Upper lobe of right lung (tissue), 1 donor: ENCODE measurements at regions not wholly inside any gene's neighbourhood (a gene's known extent, or its start where the extent isn't known, plus 50 kb on each side); places are given as distances from the start of the nearest gene placed in this dataset.

Experiments
- ATAC-seq: fragments of 200-7000 bp; cut with Tn5 transposase; one replicate; pipeline ENCODE4 v1.9.1; 2020; ENCODE audit warnings: mild to moderate bottlenecking, moderate library complexity
- DNase-seq: peaks from one replicate; pipeline ENCODE4 v3.0.0-alpha.2; 2020
- H3K27ac ChIP-seq: fragments of 200-600 bp; one replicate; pipeline ENCODE4 v1.8.0; 2022
- H3K27me3 ChIP-seq: fragments of 200-600 bp; one replicate; pipeline ENCODE4 v1.8.0; 2022; ENCODE audit warnings: mild to moderate bottlenecking
- H3K36me3 ChIP-seq: fragments of 200-600 bp; one replicate; pipeline ENCODE4 v1.8.0; 2022
- H3K4me1 ChIP-seq: fragments of 200-600 bp; one replicate; pipeline ENCODE4 v1.8.0; 2022
- H3K4me3 ChIP-seq: fragments of 200-600 bp; one replicate; pipeline ENCODE4 v1.8.0; 2022; ENCODE audit warnings: mild to moderate bottlenecking
- H3K9me3 ChIP-seq: fragments of 200-600 bp; one replicate; pipeline ENCODE4 v1.8.0; 2022
- intact Hi-C: fragments of 100-400 bp; cut with DNase I; formaldehyde crosslinking; loops from one replicate; pipeline ENCODE4 v1.11.0; 2022
- TF ChIP-seq, protein P1 (sequence below): fragments of 200-600 bp; IDR thresholded peaks from one replicate; pipeline ENCODE4 v1.8.0; 2022; ENCODE audit warnings: antibody characterized with exemption
- donor health status: DM: no; HTN: yes; CAD: no; lungs with severe emphysema.

DNA sequence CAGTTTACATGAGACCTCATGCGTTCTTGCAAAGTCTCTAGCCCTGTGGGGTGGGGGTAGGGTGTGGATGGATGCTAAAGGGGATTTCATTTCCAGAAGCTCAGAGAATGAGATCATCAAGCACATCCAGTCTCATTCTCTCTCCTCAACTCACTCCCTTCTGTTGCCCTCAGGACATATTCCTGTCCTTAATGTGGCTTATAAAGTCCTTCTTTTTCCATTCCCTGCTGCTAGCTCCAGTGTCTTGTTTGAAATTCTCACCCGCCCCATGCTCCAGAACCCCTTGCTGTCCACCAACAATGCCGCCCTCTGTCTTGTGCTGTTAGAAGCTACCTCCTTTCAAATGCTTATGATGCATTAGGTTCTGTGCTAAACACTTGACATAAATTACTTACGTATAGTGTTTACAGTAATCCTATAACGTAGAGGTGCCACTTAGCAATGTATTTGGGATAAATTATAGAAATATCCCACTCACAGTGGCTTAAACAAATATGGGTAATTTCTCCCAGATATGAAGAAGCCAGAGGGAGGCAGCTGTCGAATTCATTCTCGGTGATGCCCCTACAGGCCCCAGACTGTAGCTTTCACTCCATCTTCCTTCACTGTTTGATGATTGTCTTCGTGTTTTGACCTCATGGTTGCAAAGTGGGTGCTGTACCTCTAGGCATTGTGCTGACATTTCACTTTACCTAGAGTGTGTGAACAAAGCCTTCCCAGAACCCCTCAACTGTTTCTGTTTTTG, 273.1 kb upstream of the TBL1XR1 start:
- Histone ChIP-seq H3K27ac (no peak overlapping the region), H3K4me3 (no peak overlapping the region), H3K27me3 (no peaks in the 10 kb centered on the region), H3K4me1 (no peaks in the 10 kb centered on the region), H3K36me3 (no peaks in the 10 kb centered on the region), H3K9me3 (no peaks in the 10 kb centered on the region)
- no peak for DNase-seq
- TF ChIP-seq, protein P1, sequence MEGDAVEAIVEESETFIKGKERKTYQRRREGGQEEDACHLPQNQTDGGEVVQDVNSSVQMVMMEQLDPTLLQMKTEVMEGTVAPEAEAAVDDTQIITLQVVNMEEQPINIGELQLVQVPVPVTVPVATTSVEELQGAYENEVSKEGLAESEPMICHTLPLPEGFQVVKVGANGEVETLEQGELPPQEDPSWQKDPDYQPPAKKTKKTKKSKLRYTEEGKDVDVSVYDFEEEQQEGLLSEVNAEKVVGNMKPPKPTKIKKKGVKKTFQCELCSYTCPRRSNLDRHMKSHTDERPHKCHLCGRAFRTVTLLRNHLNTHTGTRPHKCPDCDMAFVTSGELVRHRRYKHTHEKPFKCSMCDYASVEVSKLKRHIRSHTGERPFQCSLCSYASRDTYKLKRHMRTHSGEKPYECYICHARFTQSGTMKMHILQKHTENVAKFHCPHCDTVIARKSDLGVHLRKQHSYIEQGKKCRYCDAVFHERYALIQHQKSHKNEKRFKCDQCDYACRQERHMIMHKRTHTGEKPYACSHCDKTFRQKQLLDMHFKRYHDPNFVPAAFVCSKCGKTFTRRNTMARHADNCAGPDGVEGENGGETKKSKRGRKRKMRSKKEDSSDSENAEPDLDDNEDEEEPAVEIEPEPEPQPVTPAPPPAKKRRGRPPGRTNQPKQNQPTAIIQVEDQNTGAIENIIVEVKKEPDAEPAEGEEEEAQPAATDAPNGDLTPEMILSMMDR = no peak
- intact Hi-C loops = no loop called here
- no peak for ATAC-seq

DNA sequence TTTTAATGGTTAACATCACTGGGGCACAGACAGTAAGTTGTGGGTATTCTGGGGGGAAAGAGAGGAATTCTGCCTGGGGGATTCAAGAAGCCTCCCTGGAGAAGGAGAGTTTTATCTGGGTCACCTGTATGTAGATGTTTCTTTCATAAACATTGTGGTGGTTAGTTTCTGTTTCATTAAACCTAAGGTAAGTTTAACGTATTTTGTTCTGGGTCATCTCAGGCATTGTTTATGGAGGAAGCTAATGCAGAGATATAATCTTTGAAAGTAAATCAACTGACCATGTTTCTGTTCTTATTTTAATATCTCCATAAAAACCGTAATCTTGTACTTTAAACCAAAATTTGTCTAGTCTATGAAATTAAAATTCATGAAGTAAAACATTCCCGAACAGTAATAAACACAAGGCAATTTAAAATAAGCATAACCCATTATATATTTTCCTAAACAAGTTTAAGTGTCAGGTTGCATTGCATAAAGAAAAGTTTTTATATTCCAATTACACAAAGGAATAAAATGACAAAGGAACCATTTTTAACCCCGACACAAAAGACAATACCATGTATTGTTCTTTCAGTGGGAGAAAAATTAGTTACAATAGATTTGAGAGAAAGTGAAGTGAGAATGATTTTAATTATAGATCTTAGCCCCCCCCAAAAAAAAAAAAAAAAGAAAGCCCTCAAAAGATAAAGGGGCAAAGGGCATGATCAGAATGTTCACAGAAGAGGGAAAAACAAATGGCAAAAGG, 274.6 kb upstream of the TBL1XR1 start:
- Histone ChIP-seq H3K27me3 (no peaks in the 10 kb centered on the region), H3K27ac (no peak overlapping the region), H3K4me3 (no peak overlapping the region), H3K9me3 (no peaks in the 10 kb centered on the region), H3K4me1 (no peaks in the 10 kb centered on the region), H3K36me3 (no peaks in the 10 kb centered on the region)
- DNase-seq (no peak), ATAC-seq (no peak)
- intact Hi-C loops = no loop called here
- TF ChIP-seq, protein P1 = no peak

DNA sequence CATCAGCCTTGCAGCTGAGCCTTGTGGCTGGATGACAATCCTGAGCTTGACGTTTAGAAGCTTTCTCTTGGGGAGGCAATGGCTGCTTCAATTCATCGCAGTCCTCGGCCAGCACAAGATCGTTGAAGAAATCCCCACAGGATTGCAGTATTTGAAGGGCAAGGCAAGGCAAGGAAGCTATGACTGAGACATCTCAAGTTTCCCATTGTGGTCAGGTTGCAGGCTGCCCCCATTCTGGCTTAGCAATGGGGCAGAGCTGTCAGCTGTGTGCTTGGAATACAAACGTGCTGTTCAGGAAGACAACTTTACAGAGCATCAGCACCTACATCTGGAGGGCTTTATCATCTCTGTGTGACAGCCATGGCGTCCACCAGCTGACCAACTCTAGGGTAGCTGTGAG, 275.9 kb upstream of the TBL1XR1 start:
- intact Hi-C loops = no loop called here
- DNase-seq = no peak
- Histone ChIP-seq H3K27me3 (no peaks in the 10 kb centered on the region), H3K4me1 (peaks cover 4% of the 10 kb centered on the region), H3K9me3 (no peaks in the 10 kb centered on the region), H3K36me3 (no peaks in the 10 kb centered on the region), H3K4me3 (no peak overlapping the region), H3K27ac (no peak overlapping the region)
- no peak for ATAC-seq
- TF ChIP-seq, protein P1 = no peak

DNA sequence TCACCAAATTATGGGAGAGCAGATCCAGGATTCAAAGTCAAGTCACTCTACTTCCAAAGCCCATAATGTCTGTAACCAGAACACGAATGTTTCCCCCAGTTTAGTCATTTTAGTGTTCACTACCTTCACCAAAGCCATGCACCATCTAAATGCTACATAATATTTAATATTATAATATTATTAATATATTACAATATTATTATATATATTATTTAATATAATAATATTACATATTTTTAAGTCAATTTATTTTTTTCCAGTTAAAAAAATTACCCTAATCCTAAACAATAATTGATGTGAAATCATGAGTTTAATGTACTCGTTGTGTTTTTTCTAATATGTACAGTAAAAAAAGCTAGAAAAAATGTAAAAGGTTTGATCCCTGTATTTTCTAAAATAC, 276.6 kb upstream of the TBL1XR1 start:
- Histone ChIP-seq H3K27ac (no peak overlapping the region), H3K27me3 (no peaks in the 10 kb centered on the region)
- intact Hi-C loops = no loop called here

DNA sequence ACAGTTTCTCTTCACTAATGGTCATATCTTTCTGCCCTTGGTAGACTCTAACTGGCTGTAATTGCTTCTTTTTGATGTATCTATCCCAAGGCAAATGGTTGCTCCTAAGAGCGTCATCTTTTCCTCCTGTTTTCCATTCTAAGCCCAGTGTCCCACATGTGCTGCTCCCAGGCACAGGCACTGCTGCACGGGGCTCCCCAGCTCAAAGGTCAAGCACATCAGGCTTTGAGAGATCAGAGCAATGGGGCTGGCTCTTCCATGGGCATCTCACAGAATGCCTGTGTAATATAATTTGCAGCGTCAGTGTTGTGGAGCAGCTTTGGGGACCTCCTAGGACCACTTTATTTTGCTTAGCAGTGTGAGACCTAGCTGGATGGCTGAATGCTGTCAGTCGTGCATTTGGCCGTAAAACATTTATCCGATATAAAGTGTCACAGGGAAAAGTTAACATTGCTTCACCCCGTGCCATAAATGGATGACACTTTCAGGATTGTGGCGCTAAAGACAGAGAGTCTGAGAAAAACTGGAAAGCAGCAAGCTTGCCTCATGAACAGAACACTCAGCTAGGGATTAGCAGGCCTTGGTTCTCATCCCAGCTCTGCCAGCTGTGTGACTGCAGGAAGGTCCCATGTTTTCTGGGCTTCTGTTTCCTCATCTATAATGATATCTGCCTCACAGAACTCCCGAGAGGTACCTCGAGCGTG, 277.5 kb upstream of the TBL1XR1 start:
- Histone ChIP-seq H3K4me3 (no peak overlapping the region), H3K27ac (no peak overlapping the region), H3K4me1 (peaks cover 15% of the 10 kb centered on the region), H3K27me3 (no peaks in the 10 kb centered on the region), H3K9me3 (no peaks in the 10 kb centered on the region), H3K36me3 (no peaks in the 10 kb centered on the region)
- ATAC-seq (no peak), DNase-seq (no peak)
- intact Hi-C loops = no loop called here
- TF ChIP-seq, protein P1 = no peak

More for the DNA sequence above, 276.6 kb upstream of the TBL1XR1 start:
- no peak for ATAC-seq
- Histone ChIP-seq H3K9me3 (no peaks in the 10 kb centered on the region), H3K36me3 (no peaks in the 10 kb centered on the region), H3K4me1 (peaks cover 11% of the 10 kb centered on the region), H3K4me3 (no peak overlapping the region)
- TF ChIP-seq, protein P1 = no peak
- DNase-seq = no peak
